Neural cell (in vitro differentiated cells): ENCODE measurements at regions not wholly inside any gene's neighbourhood (a gene's known extent, or its start where the extent isn't known, plus 50 kb on each side); places are given as distances from the start of the nearest gene placed in this dataset.

ENCODE experiments used
- H2AFZ ChIP-seq: fragments of 200-600, 300-800 bp; sonication (generic), shearing (Covaris generic); 2 replicates; pipeline ENCODE4 v1.6.0; 2014; ENCODE audit warnings: low read depth, mild to moderate bottlenecking, antibody characterized with exemption, low read length, moderate library complexity
- H3F3A ChIP-seq: fragments of 200-600 bp; shearing (Covaris generic); 2 replicates; pipeline ENCODE4 v1.6.1; 2016; ENCODE audit warnings: mild to moderate bottlenecking, moderate library complexity, mixed read lengths, antibody characterized with exemption, low read length; ENCODE audit not compliant: insufficient read depth, poor library complexity, severe bottlenecking
- H3K27ac ChIP-seq: fragments of 200-600, 300-800 bp; sonication (generic), shearing (Covaris generic); 2 replicates; pipeline ENCODE4 v1.5.1; 2014; ENCODE audit warnings: mild to moderate bottlenecking, low read length, moderate library complexity
- H3K27me3 ChIP-seq: fragments of 300-800, 200-600 bp; sonication (generic), shearing (Covaris generic); 2 replicates; pipeline ENCODE4 v1.6.0; 2014; ENCODE audit warnings: mild to moderate bottlenecking, low read depth, low read length, moderate library complexity; ENCODE audit not compliant: insufficient read depth
- H3K36me3 ChIP-seq: fragments of 300-800, 200-600 bp; sonication (generic), shearing (Covaris generic); 2 replicates; pipeline ENCODE4 v1.5.1; 2014; ENCODE audit warnings: mild to moderate bottlenecking, antibody characterized with exemption, low read length, moderate library complexity; ENCODE audit not compliant: insufficient read depth
- H3K4me2 ChIP-seq: fragments of 300-800, 200-600 bp; sonication (generic), shearing (Covaris generic); 2 replicates; pipeline ENCODE4 v1.6.0; 2014; ENCODE audit warnings: mild to moderate bottlenecking, low read length
- H3K4me3 ChIP-seq: fragments of 300-800, 200-600 bp; sonication (generic), shearing (Covaris generic); 2 replicates; pipeline ENCODE4 v1.5.1; 2014; ENCODE audit warnings: mild to moderate bottlenecking, low read length, moderate library complexity
- H3K79me2 ChIP-seq: fragments of 200-600 bp; shearing (Covaris generic); replicated peaks from 2 replicates; pipeline ENCODE4 v1.6.0; 2014; ENCODE audit warnings: mild to moderate bottlenecking, low read length, moderate library complexity; ENCODE audit not compliant: insufficient read depth
- H3K9ac ChIP-seq: fragments of 300-800, 200-600 bp; sonication (generic), shearing (Covaris generic); 2 replicates; pipeline ENCODE4 v1.6.1; 2016; ENCODE audit warnings: mild to moderate bottlenecking, low read length, mixed read lengths
- H3K9me2 ChIP-seq: fragments of 200-600 bp; shearing (Covaris generic); 2 replicates; pipeline ENCODE4 v1.6.1; 2016; ENCODE audit warnings: mild to moderate bottlenecking, low read length, mixed read lengths; ENCODE audit not compliant: insufficient read depth
- H3K9me3 ChIP-seq: fragments of 200-600, 300-800 bp; sonication (generic), shearing (Covaris generic); 2 replicates; pipeline ENCODE4 v1.6.1; 2016; ENCODE audit warnings: mild to moderate bottlenecking, mixed run types, low read length, moderate library complexity, mixed read lengths
- H4K20me1 ChIP-seq: fragments of 200-600 bp; shearing (Covaris generic); 2 replicates; pipeline ENCODE4 v1.6.1; 2016; ENCODE audit warnings: mild to moderate bottlenecking, mixed run types; ENCODE audit not compliant: insufficient read depth
- EP300 ChIP-seq: fragments of 450-650 bp; conservative IDR thresholded peaks from 2 replicates; pipeline ENCODE4 v1.6.1; 2014; ENCODE audit warnings: antibody characterized with exemption, mild to moderate bottlenecking, moderate library complexity; ENCODE audit not compliant: poor library complexity, severe bottlenecking
- EZH2 ChIP-seq: fragments of 200-600, 300-800 bp; shearing (Covaris generic), sonication (generic); IDR thresholded peaks from 2 replicates; pipeline ENCODE4 v1.6.1; 2014; ENCODE audit warnings: antibody characterized with exemption, low read length, borderline replicate concordance, mild to moderate bottlenecking; ENCODE audit not compliant: insufficient read depth, poor library complexity, severe bottlenecking
- MXI1 ChIP-seq: fragments of 450-650 bp; conservative IDR thresholded peaks from 2 replicates; pipeline ENCODE4 v1.6.1; 2014; ENCODE audit warnings: antibody characterized with exemption, mild to moderate bottlenecking; ENCODE audit not compliant: poor library complexity, severe bottlenecking
- POLR2AphosphoS5 ChIP-seq: IDR thresholded peaks from 2 replicates; pipeline ENCODE4 v1.6.1; 2012
- RAD21 ChIP-seq: fragments of 450-650 bp; conservative IDR thresholded peaks from 2 replicates; pipeline ENCODE4 v1.6.1; 2014; ENCODE audit warnings: antibody characterized with exemption, mild to moderate bottlenecking, moderate library complexity
- REST ChIP-seq: IDR thresholded peaks from 2 replicates; pipeline ENCODE4 v1.6.1; 2012; ENCODE audit warnings: borderline replicate concordance
- SMC3 ChIP-seq: fragments of 450-650 bp; conservative IDR thresholded peaks from 2 replicates; pipeline ENCODE4 v1.6.1; 2014; ENCODE audit warnings: antibody characterized with exemption, mild to moderate bottlenecking, moderate library complexity; ENCODE audit not compliant: poor library complexity
- TAF1 ChIP-seq: IDR thresholded peaks from 2 replicates; pipeline ENCODE4 v1.6.1; 2012; ENCODE audit warnings: low read depth
- TF ChIP-seq, protein P1 (sequence below): fragments of 450-650 bp; IDR thresholded peaks from 2 replicates; pipeline ENCODE4 v1.5.1; 2014; ENCODE audit warnings: antibody characterized with exemption, mild to moderate bottlenecking, moderate library complexity; ENCODE audit not compliant: poor library complexity, severe bottlenecking

DNA sequence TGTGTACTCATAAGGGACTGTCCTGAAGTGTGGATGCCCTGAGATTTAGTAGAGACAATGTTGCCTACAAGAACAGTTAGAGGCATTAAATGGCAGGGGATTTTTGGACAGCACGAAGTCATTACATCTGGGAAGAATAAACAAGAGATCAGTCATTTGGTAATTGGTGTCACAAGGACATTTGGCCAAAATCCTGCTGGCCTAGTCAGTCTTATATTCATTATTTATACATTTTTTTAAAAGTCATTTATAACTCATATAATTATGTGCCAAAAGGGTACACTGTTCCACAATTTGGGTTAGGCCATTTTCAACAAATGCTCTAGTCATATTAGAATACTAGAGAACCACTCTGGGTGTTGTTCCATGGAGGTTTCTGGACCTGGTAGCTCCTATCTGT is 104.7 kb downstream of the LRATD1 start:
- Histone ChIP-seq H3K79me2 (no peaks in the 10 kb centered on the region), H3K36me3 (no peaks in the 10 kb centered on the region), H3K9me3 (no peaks in the 10 kb centered on the region)

DNA sequence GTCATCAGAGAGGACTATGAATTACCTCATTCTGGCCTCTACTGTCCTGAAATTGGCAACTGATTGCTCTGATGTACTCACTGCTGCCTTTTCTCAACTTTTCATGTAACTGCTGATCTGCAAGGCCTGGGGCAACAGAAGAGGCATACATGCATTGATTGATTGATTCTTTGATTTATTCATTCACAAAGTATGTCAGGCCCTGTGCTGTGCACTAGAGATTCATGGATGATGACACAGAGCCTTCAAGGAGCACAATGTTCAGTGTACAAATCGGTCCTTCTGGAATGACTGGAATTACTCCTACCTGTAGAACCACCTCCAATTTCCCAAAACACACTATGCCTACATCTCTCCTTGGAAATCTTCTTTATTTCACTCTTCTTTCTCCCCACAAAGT is 111.3 kb downstream of the LRATD1 start:
- no peaks in the 10 kb centered on the region for H3K36me3 ChIP-seq

More for the DNA sequence above, 104.7 kb downstream of the LRATD1 start:
- no peaks in the 10 kb centered on the region for H3F3A ChIP-seq
- no peak overlapping the region for H3K9ac ChIP-seq
- H3K4me3 ChIP-seq: no peak overlapping the region
- no peak for TF ChIP-seq TAF1
- TF ChIP-seq SMC3: no peak
- TF ChIP-seq EZH2: no peak
- no peak for TF ChIP-seq MXI1
- TF ChIP-seq REST: no peak
- TF ChIP-seq, protein P1, sequence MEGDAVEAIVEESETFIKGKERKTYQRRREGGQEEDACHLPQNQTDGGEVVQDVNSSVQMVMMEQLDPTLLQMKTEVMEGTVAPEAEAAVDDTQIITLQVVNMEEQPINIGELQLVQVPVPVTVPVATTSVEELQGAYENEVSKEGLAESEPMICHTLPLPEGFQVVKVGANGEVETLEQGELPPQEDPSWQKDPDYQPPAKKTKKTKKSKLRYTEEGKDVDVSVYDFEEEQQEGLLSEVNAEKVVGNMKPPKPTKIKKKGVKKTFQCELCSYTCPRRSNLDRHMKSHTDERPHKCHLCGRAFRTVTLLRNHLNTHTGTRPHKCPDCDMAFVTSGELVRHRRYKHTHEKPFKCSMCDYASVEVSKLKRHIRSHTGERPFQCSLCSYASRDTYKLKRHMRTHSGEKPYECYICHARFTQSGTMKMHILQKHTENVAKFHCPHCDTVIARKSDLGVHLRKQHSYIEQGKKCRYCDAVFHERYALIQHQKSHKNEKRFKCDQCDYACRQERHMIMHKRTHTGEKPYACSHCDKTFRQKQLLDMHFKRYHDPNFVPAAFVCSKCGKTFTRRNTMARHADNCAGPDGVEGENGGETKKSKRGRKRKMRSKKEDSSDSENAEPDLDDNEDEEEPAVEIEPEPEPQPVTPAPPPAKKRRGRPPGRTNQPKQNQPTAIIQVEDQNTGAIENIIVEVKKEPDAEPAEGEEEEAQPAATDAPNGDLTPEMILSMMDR: no peak
- TF ChIP-seq RAD21: no peak
- TF ChIP-seq POLR2AphosphoS5: no peak
- TF ChIP-seq EP300: no peak
- no peaks in the 10 kb centered on the region for H3K27me3 ChIP-seq
- no peaks in the 10 kb centered on the region for H4K20me1 ChIP-seq
- H3K27ac ChIP-seq: no peak overlapping the region
- no peaks in the 10 kb centered on the region for H3K9me2 ChIP-seq
- H2AFZ ChIP-seq: no peak overlapping the region
- H3K4me2 ChIP-seq: no peak overlapping the region

More for the DNA sequence above, 111.3 kb downstream of the LRATD1 start:
- TF ChIP-seq MXI1: no peak
- TF ChIP-seq POLR2AphosphoS5: no peak
- no peak for TF ChIP-seq EZH2
- TF ChIP-seq TAF1: no peak
- Histone ChIP-seq H4K20me1 (no peaks in the 10 kb centered on the region), H3K4me3 (no peak overlapping the region), H3K27me3 (no peaks in the 10 kb centered on the region), H3K27ac (no peak overlapping the region), H3K9ac (no peak overlapping the region), H3K79me2 (no peaks in the 10 kb centered on the region), H3K4me2 (no peak overlapping the region), H3F3A (no peaks in the 10 kb centered on the region), H2AFZ (no peak overlapping the region), H3K9me2 (no peaks in the 10 kb centered on the region), H3K9me3 (no peaks in the 10 kb centered on the region)
